Tibial nerve (tissue), 4 donors: ENCODE measurements at regions not wholly inside any gene's neighbourhood (a gene's known extent, or its start where the extent isn't known, plus 50 kb on each side); places are given as distances from the start of the nearest gene placed in this dataset.

Experiments
- EP300 ChIP-seq, 2 donors: sonication (generic); formaldehyde crosslinking; IDR thresholded peaks; one replicate each; pipeline ENCODE4 v1.6.1; 2017; ENCODE audit warnings: antibody characterized with exemption in 2 of 2, mild to moderate bottlenecking in 1 of 2
- POLR2A ChIP-seq, 2 donors: fragments of 450-650 bp; IDR thresholded peaks; one replicate each; pipeline ENCODE4 v1.6.1; 2017; ENCODE audit warnings: antibody characterized with exemption in 2 of 2, mild to moderate bottlenecking in 2 of 2, moderate library complexity in 2 of 2
- TF ChIP-seq, protein P1 (sequence below), 5 experiments: fragments of 200-600 bp in 3 of 5; fragments of 450-650 bp in 2 of 5; sonication (generic) in 3 of 5; IDR thresholded peaks; one replicate each; pipeline ENCODE4 v1.5.1; 2016 to 2019; ENCODE audit warnings: antibody characterized with exemption in 5 of 5, mild to moderate bottlenecking in 3 of 5, moderate library complexity in 2 of 5

DNA sequence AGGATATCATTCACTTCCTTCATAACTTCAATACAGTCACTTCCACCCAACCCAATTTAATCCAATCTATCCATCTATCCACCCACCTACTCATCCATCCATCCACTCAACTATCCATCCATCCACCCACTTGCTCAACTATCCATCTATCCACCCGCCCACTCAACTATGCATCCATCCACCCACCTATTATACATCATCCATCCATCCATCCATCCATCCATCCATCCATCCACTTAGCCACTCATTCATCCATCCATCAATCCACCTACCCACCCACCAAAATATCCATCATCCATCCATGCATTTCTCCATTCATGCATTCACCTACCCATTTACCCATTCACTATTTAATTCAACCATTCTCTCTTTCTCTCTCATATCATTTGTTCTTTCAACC is 179.5 kb downstream of the HAPSTR1 start:
- TF ChIP-seq, protein P1, sequence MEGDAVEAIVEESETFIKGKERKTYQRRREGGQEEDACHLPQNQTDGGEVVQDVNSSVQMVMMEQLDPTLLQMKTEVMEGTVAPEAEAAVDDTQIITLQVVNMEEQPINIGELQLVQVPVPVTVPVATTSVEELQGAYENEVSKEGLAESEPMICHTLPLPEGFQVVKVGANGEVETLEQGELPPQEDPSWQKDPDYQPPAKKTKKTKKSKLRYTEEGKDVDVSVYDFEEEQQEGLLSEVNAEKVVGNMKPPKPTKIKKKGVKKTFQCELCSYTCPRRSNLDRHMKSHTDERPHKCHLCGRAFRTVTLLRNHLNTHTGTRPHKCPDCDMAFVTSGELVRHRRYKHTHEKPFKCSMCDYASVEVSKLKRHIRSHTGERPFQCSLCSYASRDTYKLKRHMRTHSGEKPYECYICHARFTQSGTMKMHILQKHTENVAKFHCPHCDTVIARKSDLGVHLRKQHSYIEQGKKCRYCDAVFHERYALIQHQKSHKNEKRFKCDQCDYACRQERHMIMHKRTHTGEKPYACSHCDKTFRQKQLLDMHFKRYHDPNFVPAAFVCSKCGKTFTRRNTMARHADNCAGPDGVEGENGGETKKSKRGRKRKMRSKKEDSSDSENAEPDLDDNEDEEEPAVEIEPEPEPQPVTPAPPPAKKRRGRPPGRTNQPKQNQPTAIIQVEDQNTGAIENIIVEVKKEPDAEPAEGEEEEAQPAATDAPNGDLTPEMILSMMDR (IDR thresholded peaks at IDR 0.05) = no peak
- TF ChIP-seq POLR2A (IDR thresholded peaks at IDR 0.05) (no peak), EP300 (IDR thresholded peaks at IDR 0.05) (no peak)
